Heart right ventricle (tissue), 16 donors: ENCODE measurements at regions not wholly inside any gene's neighbourhood (a gene's known extent, or its start where the extent isn't known, plus 50 kb on each side); places are given as distances from the start of the nearest gene placed in this dataset.

Experiments
- ATAC-seq, 8 donors: fragments of 200-7000 bp; cut with Tn5 transposase; one replicate each; pipeline ENCODE4 v1.9.1; 2020; ENCODE audit warnings: mild to moderate bottlenecking in 8 of 8, moderate library complexity in 8 of 8, moderate number of reproducible peaks in 1 of 8
- DNase-seq, 2 donors: peaks; one replicate each; pipeline ENCODE4 v3.0.0-alpha.2; 2020
- H3K27ac ChIP-seq, 10 donors: fragments of 200-600 bp; sonication (generic) in 2 of 10; one replicate each; pipeline versions ENCODE4 v1.5.0 to v1.8.0; 2020 to 2022; ENCODE audit warnings: mild to moderate bottlenecking in 3 of 10
- H3K27me3 ChIP-seq, 7 donors: fragments of 200-600 bp; one replicate each; pipeline ENCODE4 v1.8.0; 2021 to 2022; ENCODE audit warnings: mild to moderate bottlenecking in 2 of 7
- H3K36me3 ChIP-seq, 9 donors: fragments of 200-600 bp; sonication (generic) in 1 of 9; one replicate each; pipeline versions ENCODE4 v1.5.0 to v1.8.0; 2020 to 2022; ENCODE audit warnings: mild to moderate bottlenecking in 2 of 9
- H3K4me1 ChIP-seq, 9 donors: fragments of 200-600 bp; sonication (generic) in 1 of 9; one replicate each; pipeline versions ENCODE4 v1.5.0 to v1.8.0; 2020 to 2022; ENCODE audit warnings: mild to moderate bottlenecking in 4 of 9
- H3K4me3 ChIP-seq, 10 donors: fragments of 200-600 bp; sonication (generic) in 2 of 10; one replicate each; pipeline versions ENCODE4 v1.5.0 to v1.8.0; 2020 to 2022; ENCODE audit warnings: mild to moderate bottlenecking in 7 of 10, moderate library complexity in 2 of 10
- H3K9me3 ChIP-seq, 11 donors: fragments of 200-600 bp in 10 of 11; sonication (generic) in 2 of 11; one replicate each; pipeline versions ENCODE4 v1.5.0 to v1.8.0; 2013 to 2022; ENCODE audit warnings: mild to moderate bottlenecking in 2 of 11, control low read depth in 1 of 11, moderate library complexity in 1 of 11
- CTCF ChIP-seq, 9 donors: fragments of 200-600 bp; sonication (generic) in 2 of 9; IDR thresholded peaks; one replicate each; pipeline versions ENCODE4 v1.5.0 to v1.8.0; 2021 to 2022; ENCODE audit warnings: antibody characterized with exemption in 9 of 9, mild to moderate bottlenecking in 5 of 9, moderate library complexity in 1 of 9
- WGBS, 2 donors: extraction: QIAGEN DNeasy Blood & Tissue Kit; methylation state at CpG; one replicate each; pipeline ENCODE4 v1.1.7; 2013; ENCODE audit warnings: inconsistent platforms in 1 of 2; 5-methylcytosine and 5-hydroxymethylcytosine counted together
- intact Hi-C, 10 donors: fragments of 100-400 bp; cut with DNase I; formaldehyde crosslinking; loops; one replicate each; pipeline versions ENCODE4 v1.11.1 to v1.14.2; 2022
- donor health status: Arrhythmogenic right ventricular cardiomyopathy.
- donor health status: ischemic (EF 13 %, LVEDD 7.1; RV severe dilation, severe dysfunction).
- donor health status: healthy with polysubstance abuse.
- donor health status: DM: no; HTN: yes; CAD: no.
- donor health status: DM: no; HTN: no; CAD: no.
- donor health status: ischemic (EF 25% LVEDD 6.9; RV normal size, moderate dysfunction).
- donor health status: ischemic (EF 25% LVEDD 5.7; RV mildly dilated, moderate dysfunction).
- donor health status: healthy.
- donor health status: DM: yes; HTN: yes; CAD: no.
- donor health status: Ischemic cardiomyopathy.
- donor health status: ischemic (EF 35%, LVEDD 5.7; RV mildly dilated, moderate dysfunction).
- donor health status: nonischemic (EF 11% LVEDD 7.7; RV severe dilation, severe dysfunction).
- donor health status: DM: yes; HTN: yes; CAD: no.
- donor health status: PGD.
- donor health status: ischemic (EF 29% LVEDD 5.4; RV normal size, mild dysfunction).
- donor health status: nonischemic (EF 23%, LVEDD 6.1; RV moderate dilation, normal function).

- WGBS, 2 donors, result 48 to 54% methylated on average over 3 of the region's 3 CpGs
- no peak for DNase-seq
- Histone ChIP-seq H3K4me1 (no peaks in the 10 kb centered on the region), H3K36me3 (no peaks in the 10 kb centered on the region), H3K27me3 (peaks cover 0 to 10% (median 0%) of the 10 kb centered on the region in 7 donors), H3K4me3 (no peak overlapping the region), H3K27ac (no peak overlapping the region), H3K9me3 (no peaks in the 10 kb centered on the region)
- TF ChIP-seq CTCF (IDR thresholded peaks at IDR 0.05), result no peak
- intact Hi-C loops, result no loop called here
- ATAC-seq, result no peak
Measured at GRCh38 chr10:14384915-14385314, 54.2 kb upstream of the FRMD4A start.

- no peak for TF ChIP-seq CTCF (IDR thresholded peaks at IDR 0.05)
- H3K9me3 ChIP-seq, result no peaks in the 10 kb centered on the region
- H3K4me3 ChIP-seq, result no peak overlapping the region
- no peak for DNase-seq
- no peak for ATAC-seq
- no peaks in the 10 kb centered on the region for H3K36me3 ChIP-seq
- H3K27me3 ChIP-seq, result peaks cover 0 to 10% (median 0%) of the 10 kb centered on the region in 7 donors
- H3K27ac ChIP-seq, result no peak overlapping the region
- 86 to 90% methylated on average over 3 of the region's 3 CpGs for WGBS, 2 donors
- intact Hi-C loops, result no loop called here
- H3K4me1 ChIP-seq, result no peaks in the 10 kb centered on the region
Measured at GRCh38 chr10:14384116-14384730, 53.5 kb upstream of the FRMD4A start.

GRCh38 chr10:14383266-14383665 is 52.5 kb upstream of the FRMD4A start:
- DNase-seq, result no peak

GRCh38 chr10:14382531-14382930 is 51.8 kb upstream of the FRMD4A start:
- intact Hi-C loops, result no loop called here
- Histone ChIP-seq H3K9me3 (no peaks in the 10 kb centered on the region), H3K36me3 (no peaks in the 10 kb centered on the region), H3K4me3 (no peak overlapping the region), H3K27me3 (peaks cover 0 to 17% (median 0%) of the 10 kb centered on the region in 7 donors), H3K4me1 (no peaks in the 10 kb centered on the region), H3K27ac (no peak overlapping the region)
- DNase-seq (no peak), ATAC-seq (no peak)
- WGBS, 2 donors, result 73 to 86% methylated on average over 2 of the region's 2 CpGs
- no peak for TF ChIP-seq CTCF (IDR thresholded peaks at IDR 0.05)

More at GRCh38 chr10:14383266-14383665, 52.5 kb upstream of the FRMD4A start:
- WGBS, 2 donors, result 90 to 93% methylated on average over 7 of the region's 7 CpGs
- intact Hi-C loops, result no loop called here
- Histone ChIP-seq H3K27ac (no peak overlapping the region), H3K9me3 (no peaks in the 10 kb centered on the region), H3K36me3 (no peaks in the 10 kb centered on the region), H3K4me1 (no peaks in the 10 kb centered on the region), H3K4me3 (no peak overlapping the region), H3K27me3 (peaks cover 0 to 17% (median 0%) of the 10 kb centered on the region in 7 donors)
- TF ChIP-seq CTCF (IDR thresholded peaks at IDR 0.05), result no peak
- no peak for ATAC-seq
